AG04450 (cell line): ENCODE measurements at regions not wholly inside any gene's neighbourhood (a gene's known extent, or its start where the extent isn't known, plus 50 kb on each side); places are given as distances from the start of the nearest gene placed in this dataset.

Experiments
- CTCF ChIA-PET: fragments of 300-600, 350-600 bp; formaldehyde crosslinking; extraction: SDS; loops from one replicate; lab custom pipeline; 2022; ENCODE audit warnings: antibody characterized with exemption, inconsistent platforms; lab: Charles Lee
- POLR2A ChIA-PET: fragments of 350-600 bp; formaldehyde crosslinking; extraction: SDS; loops from one replicate; lab custom pipeline; 2021; ENCODE audit warnings: antibody characterized with exemption, inconsistent platforms; lab: Yijun Ruan, JAX
- DNase-seq: peaks from one replicate; pipeline ENCODE4 v3.0.0-alpha.2; 2011; ENCODE audit warnings: low read depth, low spot score
- H3K27ac ChIP-seq: one replicate; pipeline ENCODE4 v1.5.1; 2012; ENCODE audit warnings: low read depth, low read length, control low read depth
- H3K27me3 ChIP-seq: one replicate; pipeline ENCODE4 v1.6.0; 2012; ENCODE audit warnings: low read length; ENCODE audit not compliant: control insufficient read depth, insufficient read depth
- H3K4me3 ChIP-seq: 2 replicates; pipeline ENCODE4 v1.5.1; 2011; ENCODE audit warnings: mild to moderate bottlenecking, low read depth, low read length, control low read depth
- H3K9me3 ChIP-seq: 2 replicates; pipeline ENCODE4 v1.5.1; 2012; ENCODE audit warnings: low read length; ENCODE audit not compliant: control insufficient read depth, insufficient read depth
- CTCF ChIP-seq: IDR thresholded peaks from 2 replicates; pipeline ENCODE4 v1.5.1; 2011; ENCODE audit warnings: low read depth, low read length, control low read depth, inconsistent platforms

DNA sequence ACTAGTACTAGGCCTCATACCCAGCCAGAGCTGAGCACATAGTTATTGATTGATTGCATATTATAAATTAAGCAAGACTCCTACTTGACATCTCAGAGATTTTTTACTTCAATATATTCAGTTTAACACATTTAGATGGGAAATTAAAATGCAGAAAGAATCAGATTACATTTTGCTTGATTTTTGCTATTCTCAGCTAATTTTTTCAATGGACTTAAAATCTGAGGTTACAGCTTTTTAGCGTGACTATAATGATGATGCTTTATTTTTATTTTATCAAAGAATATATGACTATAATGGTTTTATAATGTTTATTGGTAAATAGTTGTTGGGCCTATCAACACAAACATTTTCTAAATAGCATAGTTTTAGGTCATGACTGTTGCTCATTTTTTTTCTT is 493.0 kb upstream of the CNTNAP5 start:
- ChIA-PET CTCF (no interaction called here), POLR2A (no interaction called here)
- Histone ChIP-seq H3K4me3 (no peak overlapping the region), H3K27ac (no peak overlapping the region), H3K27me3 (no peaks in the 10 kb centered on the region), H3K9me3 (no peaks in the 10 kb centered on the region; the same call in 1 of the 2 replicates)
- DNase-seq: no peak
- TF ChIP-seq CTCF: no peak

- Histone ChIP-seq H3K27me3 (no peaks in the 10 kb centered on the region), H3K27ac (no peak overlapping the region), H3K9me3 (no peaks in the 10 kb centered on the region; the same call in 1 of the 2 replicates), H3K4me3 (no peak overlapping the region)
- CTCF ChIA-PET: no interaction called here
- no peak for TF ChIP-seq CTCF
- POLR2A ChIA-PET: no interaction called here
- DNase-seq: no peak
Measured at GRCh38 chr2:123532994-123533393, 492.1 kb upstream of the CNTNAP5 start.

- DNase-seq: no peak
- Histone ChIP-seq H3K27me3 (no peaks in the 10 kb centered on the region), H3K4me3 (no peak overlapping the region), H3K27ac (no peak overlapping the region), H3K9me3 (no peaks in the 10 kb centered on the region)
- ChIA-PET CTCF (no interaction called here), POLR2A (no interaction called here)
- TF ChIP-seq CTCF: no peak
Measured at GRCh38 chr2:123540291-123540690, 484.8 kb upstream of the CNTNAP5 start.

GRCh38 chr2:123546353-123546752 is 478.7 kb upstream of the CNTNAP5 start:
- no peak for DNase-seq
- ChIA-PET POLR2A (no interaction called here), CTCF (no interaction called here)
- H3K4me3 ChIP-seq: no peak overlapping the region
- no peaks in the 10 kb centered on the region for H3K27me3 ChIP-seq
- H3K27ac ChIP-seq: no peak overlapping the region
- no peaks in the 10 kb centered on the region for H3K9me3 ChIP-seq
- TF ChIP-seq CTCF: no peak

- no peaks in the 10 kb centered on the region for H3K27me3 ChIP-seq
- H3K4me3 ChIP-seq: no peak overlapping the region
- no peak for DNase-seq
- H3K9me3 ChIP-seq: peaks cover 4% of the 10 kb centered on the region; the same call in 1 of the 2 replicates
- CTCF ChIA-PET: no interaction called here
- TF ChIP-seq CTCF: no peak
- H3K27ac ChIP-seq: no peak overlapping the region
- POLR2A ChIA-PET: no interaction called here
Measured at GRCh38 chr2:123563515-123563914, 461.6 kb upstream of the CNTNAP5 start.
